Activated CD8-positive, alpha-beta memory T cell treated with anti-CD3 and anti-CD28 coated beads for 36 hours (primary cell): ENCODE measurements at regions not wholly inside any gene's neighbourhood (a gene's known extent, or its start where the extent isn't known, plus 50 kb on each side); places are given as distances from the start of the nearest gene placed in this dataset.

Experiments used
- CTCF ChIA-PET: fragments of 350-600 bp; sonication (Branson Sonifier 250); formaldehyde crosslinking; loops from one replicate; lab custom pipeline; 2021; ENCODE audit warnings: antibody characterized with exemption; lab: Charles Lee
- POLR2A ChIA-PET: fragments of 350-600 bp; sonication (Branson Sonifier 250); formaldehyde crosslinking; loops from one replicate; lab custom pipeline; 2021; ENCODE audit warnings: antibody characterized with exemption; lab: Charles Lee

- CTCF ChIA-PET: no interaction called here
- POLR2A ChIA-PET: no interaction called here
These were observed 711.7 kb upstream of the PTBP2 start for GRCh38 chr1:96009831-96010434.

DNA sequence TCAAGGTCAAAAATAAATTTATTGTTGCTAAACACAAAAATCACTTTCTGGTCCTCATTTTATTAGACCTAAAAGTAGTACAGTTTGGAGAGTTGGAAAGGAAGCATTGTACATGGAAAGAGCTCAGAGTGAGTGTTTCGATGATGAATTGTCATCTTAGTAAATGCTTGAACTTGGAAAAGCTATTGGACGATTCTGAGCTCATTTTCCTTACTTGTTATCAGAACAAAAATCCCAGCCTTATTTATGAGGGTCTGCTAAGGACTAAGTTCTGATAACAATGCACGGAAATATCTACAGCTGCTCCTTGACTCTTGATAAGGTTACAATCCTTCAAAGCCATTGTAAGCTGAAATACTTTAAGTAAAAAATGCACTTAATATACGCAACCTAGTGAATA lies 710.0 kb upstream of the PTBP2 start:
- ChIA-PET CTCF (no interaction called here), POLR2A (no interaction called here)

DNA sequence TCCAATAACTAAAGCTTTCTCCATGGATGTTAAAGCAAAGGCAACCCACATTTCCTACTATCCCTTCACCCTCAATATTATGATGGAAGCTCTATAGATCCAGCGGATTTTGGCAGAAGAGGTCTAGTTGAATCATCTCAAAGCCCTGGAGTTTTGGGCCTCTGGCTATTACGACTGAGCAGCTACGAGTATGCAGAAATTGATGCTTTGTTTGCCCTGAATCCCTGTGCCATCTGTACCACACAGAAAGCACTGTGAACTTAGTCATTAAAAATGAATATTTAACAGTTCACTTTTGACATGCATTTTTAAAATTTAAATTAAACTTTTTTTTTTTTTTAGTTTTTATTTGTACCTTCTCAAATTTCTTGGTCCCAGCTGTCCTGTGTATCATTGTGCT lies 705.4 kb upstream of the PTBP2 start:
- CTCF ChIA-PET: no interaction called here

GRCh38 chr1:96020378-96020777 lies 701.2 kb upstream of the PTBP2 start:
- POLR2A ChIA-PET: no interaction called here
- CTCF ChIA-PET: no interaction called here

More for the DNA sequence above, 705.4 kb upstream of the PTBP2 start:
- POLR2A ChIA-PET: interaction anchor here (0.7 kb wide), 1 partner anchor 348 kb away, joined by 3 read pairs; no protein-coding TSS in a partner anchor

DNA sequence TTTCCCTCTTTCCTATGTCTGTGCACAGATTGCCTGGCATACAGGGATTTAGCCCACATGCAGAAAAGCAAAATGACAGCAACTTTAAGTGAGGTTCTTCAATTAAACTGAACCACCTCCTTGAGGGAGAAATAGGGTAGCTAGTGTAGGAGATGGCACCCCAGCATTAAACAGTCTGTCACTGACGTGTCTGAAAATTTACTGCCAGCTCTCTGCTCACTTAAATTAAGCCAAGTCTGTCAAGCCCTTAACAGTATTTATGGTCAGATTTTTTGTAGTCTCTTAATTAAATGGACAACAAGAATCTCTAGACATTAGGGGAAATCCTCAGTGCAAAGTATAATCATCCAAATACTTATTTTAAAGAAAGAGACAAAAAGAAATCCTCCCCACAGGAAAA lies 696.5 kb upstream of the PTBP2 start:
- ChIA-PET CTCF (no interaction called here), POLR2A (no interaction called here)

GRCh38 chr1:96028071-96028470 lies 693.5 kb upstream of the PTBP2 start:
- POLR2A ChIA-PET: no interaction called here
- CTCF ChIA-PET: no interaction called here

- ChIA-PET CTCF (no interaction called here), POLR2A (no interaction called here)
These were observed 691.3 kb upstream of the PTBP2 start for GRCh38 chr1:96030312-96030711.

- POLR2A ChIA-PET: no interaction called here
- CTCF ChIA-PET: no interaction called here
These were observed 687.6 kb upstream of the PTBP2 start for GRCh38 chr1:96034006-96034405.

DNA sequence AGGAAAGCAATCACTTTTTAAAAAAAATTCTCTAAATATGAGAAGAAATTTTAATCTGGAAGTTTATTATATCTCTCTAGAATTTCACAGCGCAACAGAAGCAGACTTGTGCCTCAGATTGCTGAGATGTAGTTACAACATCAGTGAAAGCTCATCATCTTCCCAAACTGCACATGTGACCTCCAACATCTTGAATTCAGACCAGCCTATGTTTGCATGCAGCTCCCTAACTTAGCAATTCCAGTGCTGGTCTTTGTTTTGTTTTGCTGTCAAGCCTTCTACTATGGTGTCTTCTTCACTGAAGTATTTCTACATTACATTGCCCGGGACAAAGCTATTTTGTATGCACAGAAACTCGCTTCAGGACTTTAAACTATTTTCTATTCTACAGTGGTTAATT lies 684.8 kb upstream of the PTBP2 start:
- ChIA-PET CTCF (no interaction called here), POLR2A (no interaction called here)

GRCh38 chr1:96038636-96039035 lies 682.9 kb upstream of the PTBP2 start:
- ChIA-PET POLR2A (no interaction called here), CTCF (no interaction called here)

GRCh38 chr1:96039910-96040309 lies 681.7 kb upstream of the PTBP2 start:
- POLR2A ChIA-PET: no interaction called here
- CTCF ChIA-PET: no interaction called here

GRCh38 chr1:96041470-96041869 lies 680.1 kb upstream of the PTBP2 start:
- POLR2A ChIA-PET: no interaction called here

DNA sequence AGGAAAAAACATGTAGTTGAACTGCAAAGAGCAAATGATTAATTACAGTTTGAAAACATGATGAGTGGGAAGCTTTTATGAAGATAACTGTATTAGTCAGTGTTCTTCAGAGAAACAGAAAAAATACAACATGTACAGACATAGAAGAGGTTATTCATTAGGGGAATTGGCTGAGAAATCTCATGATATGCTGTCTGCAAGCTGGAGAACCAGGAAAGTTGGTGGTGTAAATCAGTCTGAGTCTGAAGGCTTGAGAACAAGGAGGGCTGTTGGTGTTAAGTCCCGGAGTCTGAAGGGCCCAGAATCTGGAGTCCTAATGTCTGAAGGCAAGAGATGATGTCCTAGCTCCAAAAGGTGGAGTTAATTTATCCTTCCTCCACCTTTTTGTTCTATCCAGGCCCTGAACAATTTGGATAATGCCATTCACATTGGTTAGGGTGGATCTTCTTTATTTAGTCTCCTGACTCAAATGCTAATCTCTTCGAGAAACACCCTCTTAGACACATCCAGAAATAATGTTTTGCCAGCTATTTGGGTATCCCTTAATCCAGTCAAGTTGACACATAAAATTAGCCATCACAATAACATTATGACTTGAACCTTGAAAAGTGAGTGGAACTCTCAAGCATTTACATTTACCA lies 672.9 kb upstream of the PTBP2 start:
- CTCF ChIA-PET: no interaction called here

More at GRCh38 chr1:96041470-96041869, 680.1 kb upstream of the PTBP2 start:
- CTCF ChIA-PET: no interaction called here

DNA sequence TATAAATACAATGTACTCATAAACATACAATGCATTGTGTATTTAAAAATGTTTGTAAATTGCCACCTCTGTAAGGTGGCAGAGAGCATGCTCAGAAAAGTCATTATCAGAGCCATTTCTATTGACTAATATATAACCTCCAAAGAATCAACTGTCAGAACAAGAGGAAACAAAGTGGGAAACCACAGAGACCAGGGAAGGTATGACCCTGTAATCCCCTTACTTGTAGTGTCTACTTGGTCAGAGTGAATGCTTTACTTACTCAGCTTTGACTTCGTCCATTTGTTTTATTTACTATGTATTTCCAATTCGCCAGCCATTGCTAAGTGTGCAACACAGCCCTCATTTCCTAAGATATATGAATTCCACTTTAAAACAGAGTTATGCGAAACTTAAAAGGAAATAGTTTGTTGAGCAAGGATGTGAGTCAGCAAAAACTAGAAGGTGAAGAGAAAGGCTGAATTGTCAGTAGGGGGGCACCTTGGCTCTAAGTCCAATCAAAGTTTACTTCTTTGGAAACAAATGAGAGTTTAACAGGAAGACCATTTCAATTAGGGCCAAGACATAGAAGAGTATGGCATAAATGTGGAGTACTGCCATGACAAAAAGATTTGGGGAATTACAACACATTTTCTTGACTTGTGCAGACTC lies 671.7 kb upstream of the PTBP2 start:
- POLR2A ChIA-PET: no interaction called here
- CTCF ChIA-PET: no interaction called here

More for the DNA sequence above, 672.9 kb upstream of the PTBP2 start:
- POLR2A ChIA-PET: no interaction called here

DNA sequence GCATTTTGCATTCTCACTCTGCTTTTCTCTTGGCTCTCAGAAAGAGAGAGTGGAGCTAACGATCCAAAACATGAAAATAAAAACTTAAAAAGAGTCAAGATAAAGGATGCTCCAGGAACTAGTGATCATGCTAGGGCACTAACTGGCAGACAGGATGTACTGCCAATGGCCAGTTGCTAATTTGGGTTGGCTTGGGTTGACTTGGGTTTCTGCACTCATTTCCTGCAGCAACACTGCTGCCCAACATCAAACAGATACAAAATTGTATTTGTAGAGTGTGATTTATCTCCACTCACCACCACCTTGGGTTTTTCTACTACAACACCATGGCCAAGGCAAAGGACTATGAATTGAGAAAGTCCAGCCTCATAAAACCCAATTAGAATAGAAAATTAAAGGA lies 662.3 kb upstream of the PTBP2 start:
- ChIA-PET CTCF (no interaction called here), POLR2A (no interaction called here)

GRCh38 chr1:96059736-96060135 lies 661.8 kb upstream of the PTBP2 start:
- ChIA-PET POLR2A (no interaction called here), CTCF (no interaction called here)

DNA sequence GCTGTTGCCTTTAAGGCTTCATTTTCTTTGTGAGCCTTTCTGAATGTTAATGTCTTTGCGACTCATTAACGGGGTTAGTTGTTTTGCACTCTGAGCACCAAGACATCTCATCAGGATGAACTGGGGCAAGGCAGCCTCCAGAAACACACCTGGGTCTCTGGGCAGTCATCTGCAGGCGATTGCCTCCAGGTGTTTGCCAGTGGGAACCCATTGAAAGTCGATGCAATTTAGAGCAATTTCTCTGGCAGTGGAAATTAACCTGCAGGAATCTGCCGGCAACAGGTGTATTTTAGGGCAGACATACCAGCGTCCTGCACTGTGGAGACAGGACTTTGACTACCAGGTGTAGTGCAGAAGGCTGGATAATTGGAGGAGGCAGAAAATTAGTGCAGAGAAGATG lies 661.0 kb upstream of the PTBP2 start:
- POLR2A ChIA-PET: no interaction called here

DNA sequence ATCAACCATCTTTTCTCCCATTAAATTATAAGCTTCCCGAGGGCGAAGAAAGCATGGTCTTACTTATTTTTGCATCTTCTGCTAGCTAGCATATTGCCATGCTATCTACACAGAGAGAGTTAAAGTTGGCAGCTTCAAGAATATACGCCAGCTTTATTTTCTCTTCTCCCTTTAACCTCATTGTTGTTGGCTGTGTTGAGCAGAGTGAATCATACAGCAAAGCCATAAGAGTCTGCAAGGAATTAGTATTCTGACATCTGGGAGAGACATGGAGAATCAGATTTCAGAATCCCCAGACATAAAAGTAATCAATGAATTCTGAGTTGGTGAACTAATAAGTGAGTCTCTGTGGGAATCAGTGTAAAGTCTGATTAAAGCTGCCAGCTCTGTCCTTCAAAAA lies 649.6 kb upstream of the PTBP2 start:
- CTCF ChIA-PET: no interaction called here

More for the DNA sequence above, 661.0 kb upstream of the PTBP2 start:
- CTCF ChIA-PET: no interaction called here

DNA sequence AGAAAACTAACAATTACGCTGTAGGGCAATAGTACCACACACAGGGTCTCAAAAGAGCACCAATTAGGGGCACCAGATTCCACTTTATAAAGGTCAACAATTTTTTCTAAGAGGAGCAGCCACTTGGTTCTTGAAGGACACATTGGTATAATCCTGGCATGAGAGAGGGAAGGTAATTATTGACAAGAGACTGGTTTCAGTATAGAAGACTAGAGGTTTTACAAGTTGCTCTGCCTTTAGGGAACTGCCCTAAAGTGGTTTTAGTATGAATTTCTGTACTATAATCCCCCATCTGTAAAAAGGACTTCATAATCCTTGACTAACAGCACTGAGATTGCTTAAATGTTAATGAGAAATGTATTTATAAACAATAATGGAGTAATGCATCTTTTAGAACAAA lies 648.5 kb upstream of the PTBP2 start:
- CTCF ChIA-PET: no interaction called here
- POLR2A ChIA-PET: no interaction called here

More for the DNA sequence above, 649.6 kb upstream of the PTBP2 start:
- POLR2A ChIA-PET: no interaction called here

DNA sequence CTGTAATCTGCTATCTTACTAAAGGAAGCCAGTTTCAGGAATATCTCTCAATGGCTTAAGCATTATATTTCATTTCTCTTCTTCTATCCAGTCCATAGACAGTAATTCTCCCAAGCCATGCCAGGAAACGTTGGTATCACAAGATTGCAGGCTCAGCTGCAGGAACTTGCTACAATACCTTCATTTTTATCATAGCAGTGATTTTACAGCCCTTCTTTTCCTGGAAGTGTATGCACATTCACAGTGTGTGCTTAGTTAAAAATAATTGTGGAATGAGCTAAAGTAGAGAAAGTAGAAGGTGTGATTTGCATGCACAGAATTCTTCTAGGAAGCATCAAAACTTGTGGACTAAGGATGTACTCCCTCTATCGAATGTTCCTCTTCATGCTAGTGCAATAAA lies 647.2 kb upstream of the PTBP2 start:
- ChIA-PET CTCF (no interaction called here), POLR2A (no interaction called here)
